SK-N-SH (cell line): ENCODE measurements at regions not wholly inside any gene's neighbourhood (a gene's known extent, or its start where the extent isn't known, plus 50 kb on each side); places are given as distances from the start of the nearest gene placed in this dataset.

Experiments used
- CTCF ChIA-PET: fragments of 300-600, 350-600 bp; formaldehyde crosslinking; extraction: SDS; loops from one replicate; lab custom pipeline; 2021; lab: Yijun Ruan, JAX
- POLR2A ChIA-PET: fragments of 350-600 bp; sonication (Branson Sonifier 250); formaldehyde crosslinking; extraction: SDS; loops from one replicate; lab custom pipeline; 2020; ENCODE audit warnings: antibody characterized with exemption, inconsistent platforms; lab: Yijun Ruan, JAX
- DNase-seq: peaks from one replicate; pipeline ENCODE4 v3.0.0; 2012
- H2AFZ ChIP-seq: fragments of 200-600 bp; sonication (generic); 2 replicates; pipeline ENCODE4 v1.8.1; 2016; ENCODE audit warnings: antibody characterized with exemption, mild to moderate bottlenecking, low read depth
- H3F3A ChIP-seq: fragments of 200-600 bp; sonication (generic); replicated peaks from 2 replicates; pipeline ENCODE3; 2016; ENCODE audit warnings: antibody characterized with exemption, mild to moderate bottlenecking; ENCODE audit not compliant: insufficient read depth
- H3K27ac ChIP-seq, 2 experiments: fragments of 200-500 bp in 1 of 2; fragments of 200-600 bp in 1 of 2; sonication (Bioruptor generic) in 1 of 2; sonication (generic), shearing (Covaris generic) in 1 of 2; 2 replicates each; pipeline versions ENCODE4 v1.5.1 to v1.6.1; 2014 to 2016; ENCODE audit warnings: low read depth in 2 of 2, inconsistent platforms in 1 of 2, low read length in 1 of 2, mild to moderate bottlenecking in 1 of 2, mixed read lengths in 1 of 2
- H3K27me3 ChIP-seq: fragments of 200-600 bp; sonication (generic), shearing (Covaris generic); 2 replicates; pipeline ENCODE4 v1.6.1; 2016; ENCODE audit warnings: mixed run types; ENCODE audit not compliant: insufficient read depth
- H3K36me3 ChIP-seq, 2 experiments: fragments of 200-500 bp in 1 of 2; fragments of 200-600 bp in 1 of 2; sonication (Bioruptor generic) in 1 of 2; sonication (generic) in 1 of 2; replicated peaks in 1 of 2; 2 replicates each; pipeline versions ENCODE3 to v1.5.1; 2014 to 2016; ENCODE audit warnings: low read length in 1 of 2, mild to moderate bottlenecking in 1 of 2; ENCODE audit not compliant: insufficient read depth in 2 of 2, control insufficient read depth in 1 of 2
- H3K4me1 ChIP-seq, 2 experiments: fragments of 200-500 bp in 1 of 2; fragments of 200-600 bp in 1 of 2; sonication (Bioruptor generic) in 1 of 2; sonication (generic), shearing (Covaris generic) in 1 of 2; 2 replicates each; pipeline versions ENCODE4 v1.5.1 to v1.6.1; 2014 to 2016; ENCODE audit warnings: low read depth in 1 of 2, low read length in 1 of 2, mixed run types in 1 of 2; ENCODE audit not compliant: insufficient read depth in 2 of 2, control insufficient read depth in 1 of 2
- H3K4me2 ChIP-seq: fragments of 200-600 bp; sonication (generic), shearing (Covaris generic); 2 replicates; pipeline ENCODE4 v1.6.1; 2017; ENCODE audit warnings: mixed run types
- H3K4me3 ChIP-seq, 2 experiments: fragments of 200-500 bp in 1 of 2; fragments of 200-600 bp in 1 of 2; sonication (Bioruptor generic) in 1 of 2; sonication (generic), shearing (Covaris generic) in 1 of 2; 2 replicates each; pipeline versions ENCODE4 v1.5.1 to v1.8.1; 2014 to 2016; ENCODE audit warnings: low read depth in 2 of 2, inconsistent platforms in 1 of 2, low read length in 1 of 2, mild to moderate bottlenecking in 1 of 2, mixed read lengths in 1 of 2, moderate library complexity in 1 of 2
- H3K79me2 ChIP-seq: fragments of 200-600 bp; sonication (generic); 2 replicates; pipeline ENCODE4 v1.8.1; 2017; ENCODE audit warnings: mild to moderate bottlenecking; ENCODE audit not compliant: insufficient read depth
- H3K9ac ChIP-seq: fragments of 200-600 bp; sonication (generic); 2 replicates; pipeline ENCODE4 v1.6.1; 2017; ENCODE audit warnings: mixed run types
- H3K9me2 ChIP-seq: fragments of 200-600 bp; sonication (generic); 2 replicates; pipeline ENCODE4 v1.6.1; 2017; ENCODE audit warnings: mixed run types
- H3K9me3 ChIP-seq: fragments of 200-600 bp; sonication (generic); 2 replicates; pipeline ENCODE4 v1.6.1; 2017; ENCODE audit warnings: mixed run types, mild to moderate bottlenecking, moderate library complexity
- H4K20me1 ChIP-seq: fragments of 200-600 bp; sonication (generic); 2 replicates; pipeline ENCODE4 v1.6.1; 2017; ENCODE audit warnings: mild to moderate bottlenecking, mixed run types; ENCODE audit not compliant: insufficient read depth
- CTCF ChIP-seq: fragments of 200-600 bp; sonication (generic); IDR thresholded peaks from 2 replicates; pipeline ENCODE4 v1.6.1; 2017; ENCODE audit warnings: antibody characterized with exemption, mild to moderate bottlenecking, moderate library complexity
- FOXJ3 ChIP-seq: sonication (generic); formaldehyde crosslinking; IDR thresholded peaks from 2 replicates; pipeline ENCODE4 v1.5.1; 2020; ENCODE audit warnings: mild to moderate bottlenecking, missing genetic modification reagents
- FOXM1 ChIP-seq: IDR thresholded peaks from 2 replicates; pipeline ENCODE4 v1.4.0; 2012; ENCODE audit warnings: low read depth, mild to moderate bottlenecking
- GABPA ChIP-seq: IDR thresholded peaks from 2 replicates; pipeline ENCODE4 v1.4.0; 2012; ENCODE audit warnings: low read depth, mild to moderate bottlenecking
- IRF3 ChIP-seq: fragments of 150-350 bp; IDR thresholded peaks from 2 replicates; pipeline ENCODE4 v1.6.1; 2016; ENCODE audit warnings: mild to moderate bottlenecking, low read depth, low read length
- MAX ChIP-seq: IDR thresholded peaks from 2 replicates; pipeline ENCODE4 v1.4.0; 2012; ENCODE audit warnings: low read depth
- MXI1 ChIP-seq: IDR thresholded peaks from 2 replicates; pipeline ENCODE4 v1.6.1; 2012; ENCODE audit warnings: mild to moderate bottlenecking, low read depth, low read length, improper control_type of control experiment
- POLR2AphosphoS5 ChIP-seq: IDR thresholded peaks from 2 replicates; pipeline ENCODE4 v1.6.1; 2012; ENCODE audit warnings: low read depth, low read length
- REST ChIP-seq: IDR thresholded peaks from 2 replicates; pipeline ENCODE4 v1.6.1; 2012; ENCODE audit warnings: mild to moderate bottlenecking, low read depth, low read length, moderate library complexity
- RFX5 ChIP-seq: IDR thresholded peaks from 2 replicates; pipeline ENCODE4 v1.6.1; 2012; ENCODE audit warnings: mild to moderate bottlenecking, improper control_type of control experiment, low read length
- YY1 ChIP-seq: IDR thresholded peaks from 2 replicates; pipeline ENCODE4 v1.4.0; 2012; ENCODE audit warnings: low read depth, mild to moderate bottlenecking
- WGBS: methylation state at CpG from one replicate; pipeline ENCODE4 v1.1.6; 2017; ENCODE audit warnings: low lambda C conversion rate; 5-methylcytosine and 5-hydroxymethylcytosine counted together

- Histone ChIP-seq H3K27me3 (no peaks in the 10 kb centered on the region), H4K20me1 (no peaks in the 10 kb centered on the region)
- CTCF ChIA-PET = interaction anchor here (1.1 to 7.8 kb wide), 2 partner anchors 9 to 359 kb away, joined by 7 to 173 read pairs; no protein-coding TSS in a partner anchor
These were observed 56.9 kb upstream of the EDEM3 start for GRCh38 chr1:184811439-184812111.

GRCh38 chr1:184810735-184811343, 56.2 kb upstream of the EDEM3 start:
- Histone ChIP-seq H4K20me1 (no peaks in the 10 kb centered on the region), H3K4me1 (peaks cover 0 to 2% of the 10 kb centered on the region in 2 experiments; a peak in 2 of 4 replicates), H3K9me3 (peaks cover 9% of the 10 kb centered on the region), H3K4me3 (no peak overlapping the region), H3K79me2 (no peaks in the 10 kb centered on the region), H3K9me2 (no peaks in the 10 kb centered on the region), H2AFZ (no peak overlapping the region), H3K27ac (no peak overlapping the region), H3K36me3 (peaks cover 10 to 37% of the 10 kb centered on the region in 2 experiments), H3K9ac (no peak overlapping the region), H3K27me3 (no peaks in the 10 kb centered on the region), H3F3A (no peaks in the 10 kb centered on the region), H3K4me2 (no peak overlapping the region)
- DNase-seq = no peak
- WGBS = 73% methylated on average over 11 of the region's 11 CpGs
- POLR2A ChIA-PET = interaction anchor here (1.1 kb wide), 1 partner anchor 83 kb away, joined by 3 read pairs; no protein-coding TSS in a partner anchor
- CTCF ChIA-PET = interaction anchor here (7.8 kb wide), 1 partner anchor 360 kb away, joined by 173 read pairs; no protein-coding TSS in a partner anchor
- TF ChIP-seq FOXJ3 = no peak
- TF ChIP-seq CTCF = no peak
- TF ChIP-seq IRF3 = no peak
- no peak for TF ChIP-seq FOXM1

More at GRCh38 chr1:184811439-184812111, 56.9 kb upstream of the EDEM3 start:
- POLR2A ChIA-PET = interaction anchor here (1.1 kb wide), 1 partner anchor 84 kb away, joined by 3 read pairs; no protein-coding TSS in a partner anchor
- H3K79me2 ChIP-seq = no peaks in the 10 kb centered on the region
- H3F3A ChIP-seq = no peaks in the 10 kb centered on the region
- H3K27ac ChIP-seq = no peak overlapping the region
- no peak overlapping the region for H3K4me3 ChIP-seq
- H3K9me3 ChIP-seq = peaks cover 9% of the 10 kb centered on the region
- WGBS = 91% methylated on average over 18 of the region's 19 CpGs
- H3K9ac ChIP-seq = no peak overlapping the region
- H3K36me3 ChIP-seq = peaks cover 17 to 40% of the 10 kb centered on the region in 2 experiments
- DNase-seq = no peak
- H3K4me2 ChIP-seq = no peak overlapping the region
- no peaks in the 10 kb centered on the region; a peak in 1 of 4 replicates for H3K4me1 ChIP-seq
- no peaks in the 10 kb centered on the region for H3K9me2 ChIP-seq
- TF ChIP-seq YY1 (no peak), MXI1 (no peak), FOXJ3 (no peak), POLR2AphosphoS5 (no peak), RFX5 (no peak), FOXM1 (no peak), GABPA (no peak), MAX (no peak), REST (no peak)
- TF ChIP-seq, all 33 proteins: peak for 0
- no peak overlapping the region for H2AFZ ChIP-seq
